RPMI8226 (cell line): ENCODE measurements at regions not wholly inside any gene's neighbourhood (a gene's known extent, or its start where the extent isn't known, plus 50 kb on each side); places are given as distances from the start of the nearest gene placed in this dataset.

ENCODE experiments used
- DNase-seq: peaks from one replicate; pipeline ENCODE4 v3.0.0-alpha.2; 2015

DNA sequence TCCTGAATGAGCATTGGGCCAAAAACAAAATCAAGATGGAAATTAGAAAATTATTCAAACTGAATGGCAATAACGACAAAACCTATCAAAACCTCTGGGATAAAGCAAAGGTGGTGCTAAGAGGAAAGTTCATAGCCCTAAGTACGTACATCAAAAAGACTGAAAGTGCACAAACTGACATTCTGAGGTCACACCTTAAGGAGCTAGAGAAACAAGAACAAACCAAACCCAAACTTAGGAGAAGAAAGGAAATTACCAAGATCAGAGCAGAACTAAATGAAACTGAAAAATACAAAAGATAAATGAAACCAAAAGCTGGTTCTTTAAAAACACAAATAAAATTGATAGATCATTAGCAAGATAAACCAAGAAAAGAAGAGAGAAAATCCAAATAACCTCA, 1543.5 kb upstream of the ACVR2A start:
- DNase-seq, result no peak

DNA sequence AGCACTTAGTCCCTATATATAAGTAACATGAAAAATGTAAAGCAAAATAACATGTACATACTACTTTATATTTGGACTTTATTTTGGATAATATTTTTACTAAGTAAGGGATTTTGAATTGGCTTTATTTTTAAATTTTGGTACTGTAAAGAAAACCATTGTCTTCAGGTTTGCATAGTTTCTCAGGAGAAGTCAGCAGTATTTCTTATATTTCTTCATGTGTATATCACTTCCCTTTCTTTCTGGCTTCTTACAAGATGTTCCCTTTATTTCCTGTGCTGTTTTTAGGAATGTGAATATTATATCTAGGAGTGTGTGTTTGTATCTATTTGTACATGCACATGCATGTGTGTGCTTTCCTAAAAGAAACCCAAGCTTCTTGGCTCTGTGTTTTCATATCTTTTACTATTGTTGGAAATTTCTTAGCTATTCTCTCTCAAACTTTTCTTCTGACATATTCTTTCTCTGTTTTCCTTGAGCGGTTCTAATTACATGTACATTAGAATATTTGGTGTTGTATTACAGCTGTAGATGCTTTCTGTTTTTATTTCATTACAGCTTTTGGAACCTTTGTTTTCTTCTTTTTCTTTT, 1549.7 kb upstream of the ACVR2A start:
- no peak for DNase-seq

DNA sequence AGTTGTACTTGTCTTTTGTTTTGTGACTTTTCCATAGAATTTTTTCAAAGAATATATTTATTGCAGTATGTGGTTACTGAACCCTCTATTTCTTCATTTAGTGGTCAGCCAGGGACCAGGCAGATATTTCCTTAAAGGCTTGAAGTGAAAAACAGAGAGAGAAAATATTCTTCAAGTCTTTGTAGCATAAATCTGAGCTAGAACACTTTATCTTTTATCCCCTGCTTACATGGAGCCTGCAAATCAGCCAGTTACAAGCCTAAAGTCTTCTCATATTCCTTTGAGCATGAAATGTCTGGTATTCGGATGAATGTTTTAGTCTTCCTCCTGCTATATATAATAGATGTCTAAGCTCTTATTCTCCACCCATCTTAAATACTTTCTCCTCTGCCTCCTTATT, 1557.5 kb upstream of the ACVR2A start:
- no peak for DNase-seq

- DNase-seq, result no peak
Observed at GRCh38 chr2:146278881-146279280, 1565.9 kb upstream of the ACVR2A start.

DNA sequence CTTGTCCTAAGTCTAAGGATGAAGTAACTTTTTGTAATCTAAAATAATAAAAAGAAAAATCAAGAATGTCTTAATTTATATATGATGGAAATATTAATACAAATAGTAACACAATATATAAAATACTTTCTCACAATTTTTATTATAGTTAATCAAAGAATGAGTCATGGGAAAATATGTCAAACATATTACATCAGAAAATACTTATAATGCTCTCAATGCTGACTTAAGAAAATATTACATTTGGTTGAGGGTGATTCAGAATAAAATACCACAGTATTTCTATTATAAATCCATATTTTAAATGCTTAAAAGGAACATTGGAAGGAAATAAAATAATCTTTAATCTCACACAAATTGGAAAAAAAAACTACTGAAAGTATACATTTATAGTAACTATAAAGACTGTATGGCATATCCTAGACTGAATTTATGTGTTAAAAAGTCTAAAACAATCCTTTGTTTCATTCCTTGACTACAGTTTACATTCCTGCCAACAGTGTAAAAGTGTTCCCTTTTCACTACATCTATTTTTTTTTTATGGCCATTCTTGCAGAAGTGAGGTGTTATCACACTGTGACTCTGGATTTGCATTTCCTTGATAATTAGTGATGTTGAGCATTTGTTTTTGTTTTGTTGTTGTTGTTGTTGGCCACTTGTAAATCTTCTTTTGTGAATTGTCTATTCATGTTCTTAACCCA, 1573.5 kb upstream of the ACVR2A start:
- DNase-seq, result no peak

GRCh38 chr2:146270618-146271017, 1574.2 kb upstream of the ACVR2A start:
- no peak for DNase-seq

DNA sequence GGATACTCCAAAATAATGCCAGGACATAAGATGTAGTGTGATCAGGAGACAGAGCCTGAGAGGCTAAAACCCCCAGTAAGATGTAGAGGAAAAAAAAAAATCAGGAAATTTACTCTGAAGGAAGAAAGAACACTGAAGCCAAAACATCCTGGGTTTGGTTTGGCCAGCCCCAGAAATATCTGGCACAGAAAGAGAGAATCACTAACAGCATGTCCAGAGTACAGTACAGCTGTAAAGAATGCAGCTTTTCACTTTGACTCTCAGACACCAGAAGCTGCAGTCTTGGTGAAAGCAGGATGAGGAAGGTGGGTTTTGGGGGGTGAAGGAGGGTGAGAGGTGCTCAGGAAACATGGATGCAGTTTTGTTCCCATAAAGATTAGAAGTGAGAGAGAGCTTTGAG, 1577.7 kb upstream of the ACVR2A start:
- DNase-seq, result no peak

DNA sequence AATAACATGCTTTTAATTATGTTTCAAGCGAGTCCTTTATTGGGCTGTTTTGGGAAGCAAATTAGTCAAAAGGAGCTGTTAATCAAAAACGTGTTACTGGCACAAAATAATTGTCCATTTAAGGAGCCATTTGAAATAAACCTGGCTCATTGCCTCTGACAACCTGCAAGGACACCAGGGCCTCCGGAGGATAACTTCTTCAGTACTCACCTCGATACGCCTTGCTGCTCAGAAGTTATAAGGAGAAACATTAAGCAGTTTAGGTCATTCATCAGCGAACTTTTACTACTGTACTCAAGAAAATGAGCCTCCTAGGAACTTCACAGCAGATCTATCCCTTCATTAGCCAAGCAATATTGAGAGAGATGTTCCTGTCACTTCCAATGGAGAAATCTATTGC, 1579.2 kb upstream of the ACVR2A start:
- DNase-seq, result no peak

GRCh38 chr2:146262606-146263005, 1582.2 kb upstream of the ACVR2A start:
- DNase-seq, result peak; percentile 85

DNA sequence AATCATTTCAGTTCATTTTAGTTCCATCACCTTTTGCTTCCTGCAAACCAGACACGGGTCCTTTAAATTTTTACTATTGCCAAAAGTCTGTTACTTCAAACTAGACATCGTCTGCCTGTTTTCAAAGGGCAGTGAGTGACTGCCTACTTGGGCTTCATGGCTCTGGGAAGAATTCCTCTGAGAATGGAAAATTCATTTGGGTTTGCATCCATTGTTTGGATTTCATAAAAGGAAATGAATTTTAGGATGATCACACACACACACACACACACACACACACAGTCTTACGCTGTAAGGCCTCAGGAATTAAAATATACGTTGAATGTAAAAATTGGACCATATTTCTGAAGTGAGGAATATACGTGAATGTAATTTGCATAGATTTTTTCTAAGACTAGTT, 1584.3 kb upstream of the ACVR2A start:
- no peak for DNase-seq

DNA sequence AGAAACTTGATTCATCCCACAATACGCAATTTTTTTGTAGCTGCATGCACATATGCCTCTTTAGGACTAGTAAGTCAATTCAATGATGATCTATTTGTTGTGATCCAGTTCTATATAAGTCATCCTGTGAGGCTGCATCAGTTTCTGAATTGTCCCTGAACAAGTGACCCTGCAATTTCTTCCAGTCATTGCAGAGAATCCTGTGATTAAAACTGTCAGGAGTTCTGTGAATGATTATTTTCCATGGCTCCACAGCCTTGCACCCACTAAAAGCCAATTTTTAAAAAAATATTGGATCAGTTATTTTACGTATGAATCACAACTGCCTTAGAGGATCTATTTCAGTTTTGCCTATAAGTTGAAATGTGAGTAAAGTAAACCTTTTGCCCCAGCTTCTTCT, 1585.0 kb upstream of the ACVR2A start:
- no peak for DNase-seq

- DNase-seq, result no peak
Observed at GRCh38 chr2:146258071-146258470, 1586.8 kb upstream of the ACVR2A start.

- no peak for DNase-seq
Observed at GRCh38 chr2:146252119-146252518, 1592.7 kb upstream of the ACVR2A start.

- DNase-seq, result no peak
Observed at GRCh38 chr2:146251328-146251727, 1593.5 kb upstream of the ACVR2A start.

DNA sequence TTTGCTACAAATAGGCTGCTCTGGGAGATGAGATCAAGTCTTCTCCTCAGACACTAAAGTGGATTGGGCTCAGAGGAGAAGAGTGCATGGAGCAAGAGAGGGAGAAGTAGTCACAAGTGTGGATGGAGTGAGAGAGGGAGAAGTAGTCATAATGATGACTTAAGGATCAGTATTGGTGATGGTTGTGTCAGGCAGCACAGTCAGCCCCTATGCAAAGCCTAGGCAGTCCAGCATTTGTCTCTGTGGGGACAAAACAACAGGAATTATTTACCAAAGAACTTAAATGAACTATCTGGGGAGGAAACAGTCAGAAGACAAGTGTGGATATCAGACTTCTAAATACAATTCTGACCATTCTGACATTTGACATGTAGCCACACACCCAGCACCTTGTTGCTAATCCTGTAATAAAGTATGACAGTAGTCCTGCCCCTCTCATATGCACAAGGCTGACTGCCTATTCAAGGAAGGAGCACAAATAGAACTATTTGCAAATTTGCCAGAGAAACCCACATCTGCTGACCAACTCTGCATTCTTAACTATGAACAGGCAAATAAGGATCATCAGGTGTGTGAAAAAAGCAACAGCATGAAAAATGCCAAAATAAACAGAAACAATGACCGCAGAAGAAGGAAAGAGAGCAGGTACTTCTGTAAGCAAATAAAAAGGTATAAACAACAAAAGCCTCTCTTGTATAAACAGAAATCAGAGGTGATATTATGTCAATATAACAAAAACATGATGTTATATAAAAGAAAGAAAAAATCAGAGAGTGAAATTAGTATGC, 1597.9 kb upstream of the ACVR2A start:
- peak; percentile 64 for DNase-seq

DNA sequence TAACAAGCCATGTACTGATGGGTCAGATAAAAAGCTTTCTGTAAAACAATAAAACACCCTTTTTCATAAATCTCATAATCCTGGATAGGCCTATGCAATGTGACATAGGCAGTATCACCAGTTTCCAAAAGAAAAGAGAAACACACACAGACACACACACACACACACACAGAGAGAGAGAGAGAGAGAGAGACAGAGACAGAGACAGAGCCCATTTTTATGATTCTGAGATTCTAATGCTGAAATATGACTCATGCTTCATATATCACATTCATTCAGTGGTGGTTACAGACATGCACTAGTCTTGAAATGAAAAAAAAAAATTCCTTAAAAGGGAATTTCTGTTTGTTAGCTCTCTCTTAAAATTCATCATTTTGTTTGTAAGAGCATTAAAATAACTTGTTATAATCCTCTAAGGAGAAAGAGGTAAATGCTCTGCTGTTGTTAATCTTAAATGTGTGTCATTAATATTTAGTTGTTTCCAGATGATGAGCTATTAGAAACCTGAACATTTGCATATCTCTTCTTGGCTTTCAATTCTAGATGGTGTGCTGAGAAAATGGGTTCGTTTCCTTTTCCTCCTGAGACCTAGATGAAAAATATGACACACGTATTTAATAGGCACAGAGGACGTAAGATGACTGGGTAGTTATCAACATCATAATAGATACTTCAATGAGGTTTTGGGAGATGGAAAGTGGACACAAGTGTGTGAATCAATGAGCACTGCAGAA, 1598.7 kb upstream of the ACVR2A start:
- no peak for DNase-seq

DNA sequence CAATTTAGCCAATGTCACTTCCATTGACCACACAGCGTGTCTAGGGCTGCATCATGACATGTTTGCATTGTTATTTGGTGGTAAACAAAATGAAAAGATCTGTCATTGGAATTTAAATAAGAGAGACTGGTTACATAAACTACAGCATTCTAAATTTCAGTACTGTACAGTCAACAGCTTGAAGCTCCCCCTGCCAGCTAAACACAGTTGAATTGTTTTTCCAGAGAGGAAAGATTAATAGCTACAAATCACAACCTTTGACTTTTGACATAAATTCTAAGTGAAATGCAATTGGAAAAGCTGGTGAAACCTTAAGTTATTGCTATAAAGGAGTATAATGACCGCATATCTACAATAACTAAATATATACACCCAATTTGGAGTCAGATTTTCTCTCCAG, 1600.0 kb upstream of the ACVR2A start:
- no peak for DNase-seq

- peak; percentile 46 for DNase-seq
Observed at GRCh38 chr2:146244131-146244530, 1600.7 kb upstream of the ACVR2A start.

GRCh38 chr2:146241023-146241422, 1603.8 kb upstream of the ACVR2A start:
- no peak for DNase-seq

GRCh38 chr2:146240391-146240790, 1604.4 kb upstream of the ACVR2A start:
- DNase-seq, result no peak

- no peak for DNase-seq
Observed at GRCh38 chr2:146239392-146240135, 1605.3 kb upstream of the ACVR2A start.

DNA sequence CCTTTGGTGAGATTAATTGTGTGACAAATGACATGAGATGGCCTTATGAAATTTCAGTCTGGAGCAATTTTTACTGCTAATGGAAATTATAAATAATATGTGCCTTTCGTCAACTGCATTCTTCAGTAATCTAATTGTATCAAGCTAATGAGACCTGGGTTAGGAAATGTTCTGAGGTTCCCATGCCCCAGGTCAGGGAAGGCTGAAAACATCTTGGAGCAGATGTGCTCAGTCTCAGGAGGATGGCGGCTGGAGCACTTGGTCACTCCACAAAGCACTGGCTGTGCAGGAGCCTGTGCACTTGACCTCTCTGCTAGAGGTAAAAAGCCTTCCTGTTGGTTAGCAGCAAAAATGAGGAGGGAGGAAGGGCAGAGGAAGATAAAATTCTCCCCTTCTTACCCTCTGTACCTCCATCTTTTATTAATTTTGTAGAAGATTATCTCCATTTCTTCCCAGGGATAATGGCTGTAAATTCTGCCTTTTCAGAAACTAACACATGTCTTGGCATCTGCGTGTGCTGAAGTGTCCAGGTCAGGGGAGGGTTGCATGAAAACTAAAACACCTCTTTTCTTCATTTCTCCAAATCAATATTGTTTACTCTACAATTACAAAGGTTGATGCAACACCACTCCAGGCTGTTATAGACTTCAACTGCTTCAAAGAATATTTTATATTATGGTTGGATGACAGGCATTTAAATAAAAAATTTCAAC, 1606.4 kb upstream of the ACVR2A start:
- no peak for DNase-seq
